ENCODE measurements at regions not wholly inside any gene's neighbourhood (a gene's known extent, or its start where the extent isn't known, plus 50 kb on each side); places are given as distances from the start of the nearest gene placed in this dataset.

DNA sequence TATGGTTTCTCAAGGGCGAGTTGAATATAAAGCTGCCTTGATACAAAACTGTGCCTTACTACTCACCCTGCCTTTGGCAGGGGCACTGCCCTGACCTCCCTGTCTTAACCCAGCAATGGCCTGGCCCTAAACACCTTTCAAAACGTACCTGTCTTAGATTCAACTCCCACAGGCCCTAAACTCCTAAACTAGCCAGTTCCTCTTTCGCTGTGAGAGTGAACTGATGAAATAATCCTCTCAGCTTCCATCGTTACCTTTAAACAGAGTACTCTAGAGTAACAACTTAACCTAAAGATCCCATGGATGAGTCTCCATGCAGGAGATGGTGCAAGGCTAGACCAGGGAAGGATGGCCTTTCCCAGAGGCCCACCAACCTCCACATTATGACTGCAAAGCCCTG lies 133.0 kb upstream of the THBS1 start:
- TF ChIP-seq, protein P1, sequence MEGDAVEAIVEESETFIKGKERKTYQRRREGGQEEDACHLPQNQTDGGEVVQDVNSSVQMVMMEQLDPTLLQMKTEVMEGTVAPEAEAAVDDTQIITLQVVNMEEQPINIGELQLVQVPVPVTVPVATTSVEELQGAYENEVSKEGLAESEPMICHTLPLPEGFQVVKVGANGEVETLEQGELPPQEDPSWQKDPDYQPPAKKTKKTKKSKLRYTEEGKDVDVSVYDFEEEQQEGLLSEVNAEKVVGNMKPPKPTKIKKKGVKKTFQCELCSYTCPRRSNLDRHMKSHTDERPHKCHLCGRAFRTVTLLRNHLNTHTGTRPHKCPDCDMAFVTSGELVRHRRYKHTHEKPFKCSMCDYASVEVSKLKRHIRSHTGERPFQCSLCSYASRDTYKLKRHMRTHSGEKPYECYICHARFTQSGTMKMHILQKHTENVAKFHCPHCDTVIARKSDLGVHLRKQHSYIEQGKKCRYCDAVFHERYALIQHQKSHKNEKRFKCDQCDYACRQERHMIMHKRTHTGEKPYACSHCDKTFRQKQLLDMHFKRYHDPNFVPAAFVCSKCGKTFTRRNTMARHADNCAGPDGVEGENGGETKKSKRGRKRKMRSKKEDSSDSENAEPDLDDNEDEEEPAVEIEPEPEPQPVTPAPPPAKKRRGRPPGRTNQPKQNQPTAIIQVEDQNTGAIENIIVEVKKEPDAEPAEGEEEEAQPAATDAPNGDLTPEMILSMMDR (IDR thresholded peaks at IDR 0.05) = no peak
- TF ChIP-seq POLR2AphosphoS5 (IDR thresholded peaks at IDR 0.05) = no peak
